HG03175 (cell line): ENCODE measurements at regions not wholly inside any gene's neighbourhood (a gene's known extent, or its start where the extent isn't known, plus 50 kb on each side); places are given as distances from the start of the nearest gene placed in this dataset.

Source experiments
- ATAC-seq: cut with Tn5 transposase; IDR thresholded peaks from one replicate; pipeline ENCODE4 v1.9.1; 2021; ENCODE audit warnings: mild to moderate bottlenecking, moderate library complexity; ENCODE audit not compliant: unreplicated experiment

DNA sequence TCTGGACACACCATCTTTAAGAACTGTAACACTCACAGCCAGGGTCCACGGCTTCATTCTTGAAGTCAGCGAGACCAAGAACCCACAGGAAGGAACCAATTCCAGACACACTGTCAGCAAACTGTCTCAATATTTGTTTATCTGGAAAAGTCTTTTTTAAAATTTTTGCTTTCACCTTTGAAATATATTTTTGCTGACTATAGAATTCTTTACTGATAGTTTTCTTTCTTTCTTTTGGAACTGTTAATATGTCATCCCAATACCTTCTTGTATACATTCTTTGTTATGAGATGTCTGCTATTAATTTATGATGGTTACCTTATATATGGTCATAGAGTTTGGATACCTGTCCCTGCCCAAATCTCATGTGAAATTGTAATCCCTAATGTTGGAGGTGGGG lies 145.1 kb upstream of the IRX4 start:
- no peak for ATAC-seq

DNA sequence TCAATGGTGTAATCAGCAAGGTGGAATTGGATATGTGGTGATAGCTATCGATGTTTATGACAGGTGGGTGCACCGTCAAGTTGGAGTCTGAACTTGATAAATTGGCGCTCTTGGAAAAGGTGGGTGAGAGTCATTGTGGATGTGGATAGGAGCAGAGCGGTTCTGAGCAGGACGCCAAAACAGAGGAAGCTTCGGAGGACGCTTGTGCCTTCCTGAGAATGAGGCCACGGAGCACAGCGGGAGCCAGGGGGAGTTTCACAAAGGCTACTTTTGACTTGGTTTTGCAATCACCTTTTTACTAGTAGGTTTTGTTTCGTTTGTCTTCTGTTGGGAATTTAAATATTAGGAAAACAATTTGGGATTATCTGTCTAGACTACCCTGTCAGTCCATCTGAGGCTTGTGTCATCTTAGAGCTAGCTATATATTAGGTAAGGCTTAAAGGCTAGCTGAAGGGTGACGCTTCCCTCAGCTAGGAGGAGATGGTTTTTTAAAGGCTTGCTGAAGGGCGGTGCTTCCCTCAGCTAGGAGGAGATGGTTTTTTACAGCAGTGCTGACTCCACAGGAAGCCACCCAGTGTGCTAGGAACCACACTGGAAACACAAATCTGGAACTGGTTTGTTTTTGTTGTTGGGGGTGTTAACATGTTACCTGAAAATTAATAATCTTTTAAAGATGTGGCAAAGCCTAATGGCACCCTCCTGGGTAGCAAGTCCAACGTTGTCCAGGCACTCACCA lies 142.4 kb upstream of the IRX4 start:
- ATAC-seq = no peak

DNA sequence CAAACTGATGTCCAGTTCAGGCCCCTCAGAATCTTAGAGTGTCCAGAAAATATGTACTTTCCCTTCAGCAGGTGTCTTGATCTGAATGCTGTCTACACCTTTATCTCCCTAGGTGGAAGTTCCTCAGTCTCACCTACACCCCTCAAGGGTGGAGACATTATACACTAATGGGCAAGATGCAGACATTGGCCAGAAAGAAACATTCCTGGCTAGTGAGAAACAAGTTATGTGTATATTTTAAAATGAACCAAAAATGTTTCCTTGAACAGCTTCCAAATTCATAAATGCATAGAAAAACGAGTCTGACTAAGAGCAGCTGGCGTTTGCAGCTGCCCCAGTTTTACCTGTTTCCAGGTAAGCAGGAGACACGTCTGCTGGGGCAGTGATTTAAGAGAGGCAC lies 140.5 kb upstream of the IRX4 start:
- no peak for ATAC-seq

DNA sequence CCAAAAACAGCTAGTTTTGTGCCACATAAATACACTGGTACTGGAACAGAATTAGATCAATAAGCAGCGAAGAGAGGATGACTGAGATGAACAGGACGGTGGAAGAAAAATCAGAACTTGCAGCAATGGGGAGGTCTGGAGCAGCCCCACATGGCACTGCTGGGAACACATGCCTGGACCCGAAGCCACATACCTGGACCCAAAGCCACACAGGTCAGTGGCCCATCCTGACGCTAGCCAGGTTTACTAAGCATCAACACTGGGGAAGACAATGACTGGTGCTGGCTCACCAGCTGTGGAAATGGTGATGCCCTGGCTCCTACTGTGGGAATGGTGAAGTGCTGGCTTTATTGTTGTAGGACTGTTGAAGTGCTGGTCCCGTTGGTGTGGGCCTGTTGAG lies 139.7 kb upstream of the IRX4 start:
- no peak for ATAC-seq

DNA sequence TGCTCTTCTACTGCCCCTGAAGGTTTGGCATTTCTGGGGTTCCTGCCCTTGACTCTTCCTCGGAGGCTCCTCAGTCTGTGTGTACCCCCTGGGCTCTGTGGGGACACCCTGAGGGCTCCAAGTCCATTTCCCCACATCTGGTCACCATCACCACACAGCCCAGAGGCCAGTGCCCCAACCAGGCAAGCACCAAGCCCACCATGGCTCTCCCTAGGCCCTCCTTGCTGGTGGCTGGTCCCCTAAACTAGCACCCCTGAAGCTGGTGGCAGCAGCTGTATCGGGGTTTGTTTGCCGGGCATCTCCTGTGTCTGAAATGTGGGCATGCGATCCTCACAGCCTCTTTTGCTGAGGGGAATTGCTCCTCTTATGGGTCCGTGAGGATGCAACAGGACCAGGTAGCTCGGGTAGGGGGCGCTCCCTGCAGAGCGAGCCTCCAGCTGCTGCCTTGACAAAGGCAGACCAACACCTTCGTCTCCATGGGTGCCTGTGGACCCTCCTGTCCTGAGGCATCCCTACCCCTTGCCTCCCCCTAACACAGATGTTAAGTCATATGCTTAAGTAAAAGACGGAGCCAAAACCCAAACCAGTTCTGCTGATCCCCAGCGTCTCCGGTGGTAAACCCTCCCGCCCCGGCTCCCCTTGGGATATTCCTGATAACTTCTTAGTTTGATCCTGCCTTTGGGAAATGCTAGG lies 138.9 kb upstream of the IRX4 start:
- ATAC-seq = no peak

DNA sequence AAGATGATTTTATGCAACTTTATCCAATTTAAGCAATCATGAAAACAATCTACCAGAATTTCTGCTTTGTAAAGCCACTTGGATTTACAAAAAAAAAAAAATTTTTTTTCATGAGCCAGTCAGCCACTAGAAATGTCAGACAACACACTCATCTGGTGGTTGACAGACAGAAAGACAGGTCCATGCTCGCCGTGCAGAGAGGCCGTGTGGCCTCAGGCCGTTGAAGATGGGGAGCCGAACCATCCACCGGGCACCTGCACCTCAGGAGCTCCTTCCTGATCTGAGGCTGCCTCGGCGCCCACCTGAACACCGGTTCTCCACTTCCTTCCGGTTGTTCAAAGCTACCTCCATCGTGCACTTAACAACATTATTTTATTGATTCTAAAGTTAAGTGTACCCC lies 138.0 kb upstream of the IRX4 start:
- no peak for ATAC-seq

DNA sequence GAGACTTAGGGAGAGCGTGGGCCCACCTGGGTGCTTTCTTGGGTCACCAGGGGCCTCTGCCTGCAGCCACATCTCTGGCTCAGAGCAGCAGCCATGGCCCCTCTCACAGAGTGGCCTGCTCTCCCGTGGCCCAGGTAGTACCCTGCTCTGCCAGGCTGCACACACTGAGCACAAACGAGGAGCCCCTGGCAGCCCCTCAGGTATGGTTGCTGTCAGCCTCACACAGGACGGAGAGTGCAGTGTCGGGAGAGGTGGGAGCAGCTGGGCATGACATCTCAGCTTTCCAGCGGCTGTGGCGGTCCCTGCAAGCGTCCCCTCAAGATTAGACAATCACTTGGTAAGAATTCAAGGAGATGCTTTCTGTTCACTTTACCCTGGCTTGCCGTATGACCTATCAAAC lies 137.0 kb upstream of the IRX4 start:
- no peak for ATAC-seq

DNA sequence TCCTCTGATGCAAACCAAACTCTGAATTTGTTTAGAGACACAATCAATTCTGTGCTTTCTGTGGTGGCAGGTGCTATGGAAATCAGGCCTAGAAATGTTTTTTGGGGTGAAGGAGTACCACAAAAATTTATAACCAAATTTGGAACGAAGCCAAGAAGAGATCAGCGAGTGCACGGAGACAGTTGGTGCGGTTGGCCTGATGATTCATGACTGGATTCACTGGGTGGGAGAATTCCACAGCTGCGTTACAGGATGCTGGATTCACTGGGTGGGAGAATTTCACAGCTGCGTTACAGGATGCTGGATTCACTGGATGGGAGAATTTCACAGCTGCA lies 135.6 kb upstream of the IRX4 start:
- ATAC-seq = no peak

DNA sequence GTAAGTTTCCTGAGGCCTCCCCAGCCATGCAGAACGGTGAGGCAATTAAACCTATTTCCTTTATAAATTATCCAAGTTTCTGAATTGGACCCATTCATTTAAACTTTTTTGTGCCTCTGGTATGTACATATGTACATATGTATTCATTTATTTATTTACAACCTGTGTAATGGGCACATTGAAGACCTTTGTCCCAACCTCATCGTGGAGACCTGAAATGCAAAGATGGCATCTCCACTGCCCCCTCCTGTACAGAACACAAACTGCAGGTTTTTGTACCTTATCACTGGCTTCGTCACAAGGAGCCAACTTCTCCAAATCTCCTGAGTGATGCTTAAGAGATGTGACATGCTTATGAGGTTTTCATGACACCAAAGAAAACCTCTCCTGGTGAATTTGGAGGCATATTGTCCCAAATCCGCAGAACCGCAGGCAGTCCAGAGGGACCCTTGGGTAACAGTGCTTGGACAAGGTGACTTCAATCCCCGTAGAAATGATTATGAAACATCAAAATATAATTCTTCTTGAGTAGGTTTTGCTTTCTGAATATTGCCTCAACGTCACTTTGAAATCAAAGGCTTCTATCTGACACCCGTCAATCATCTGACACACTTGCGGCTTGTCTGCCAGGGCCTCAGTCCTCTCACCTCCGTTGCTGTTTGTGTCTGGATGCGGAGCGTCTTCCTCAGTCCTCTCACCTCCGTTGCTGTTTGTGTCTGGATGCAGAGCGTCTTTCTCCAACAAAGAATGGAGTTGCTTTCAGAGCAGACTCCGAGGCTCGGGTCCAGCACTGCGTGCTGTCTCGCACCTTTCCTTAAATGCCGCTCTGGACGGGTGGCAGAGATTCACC lies 135.0 kb upstream of the IRX4 start:
- no peak for ATAC-seq

DNA sequence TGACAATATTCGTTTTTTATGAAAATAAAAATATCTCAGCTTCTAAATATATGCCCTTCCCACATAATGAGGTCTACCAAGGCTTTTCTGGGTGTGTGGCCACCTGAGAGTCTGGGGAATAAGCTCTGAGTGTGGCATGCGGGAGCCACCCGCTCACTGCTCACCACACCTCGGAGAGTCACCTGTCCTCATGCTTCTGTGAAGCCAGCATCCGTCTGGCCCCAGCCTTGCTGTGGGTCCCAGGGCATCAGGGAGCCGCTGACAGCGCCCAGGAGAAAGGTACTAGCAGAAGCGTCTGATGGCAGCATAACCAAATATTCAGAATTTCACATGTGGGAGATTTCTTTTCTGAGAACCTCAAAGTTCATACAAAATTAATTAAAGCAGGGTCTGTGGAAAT lies 133.2 kb upstream of the IRX4 start:
- ATAC-seq = no peak

DNA sequence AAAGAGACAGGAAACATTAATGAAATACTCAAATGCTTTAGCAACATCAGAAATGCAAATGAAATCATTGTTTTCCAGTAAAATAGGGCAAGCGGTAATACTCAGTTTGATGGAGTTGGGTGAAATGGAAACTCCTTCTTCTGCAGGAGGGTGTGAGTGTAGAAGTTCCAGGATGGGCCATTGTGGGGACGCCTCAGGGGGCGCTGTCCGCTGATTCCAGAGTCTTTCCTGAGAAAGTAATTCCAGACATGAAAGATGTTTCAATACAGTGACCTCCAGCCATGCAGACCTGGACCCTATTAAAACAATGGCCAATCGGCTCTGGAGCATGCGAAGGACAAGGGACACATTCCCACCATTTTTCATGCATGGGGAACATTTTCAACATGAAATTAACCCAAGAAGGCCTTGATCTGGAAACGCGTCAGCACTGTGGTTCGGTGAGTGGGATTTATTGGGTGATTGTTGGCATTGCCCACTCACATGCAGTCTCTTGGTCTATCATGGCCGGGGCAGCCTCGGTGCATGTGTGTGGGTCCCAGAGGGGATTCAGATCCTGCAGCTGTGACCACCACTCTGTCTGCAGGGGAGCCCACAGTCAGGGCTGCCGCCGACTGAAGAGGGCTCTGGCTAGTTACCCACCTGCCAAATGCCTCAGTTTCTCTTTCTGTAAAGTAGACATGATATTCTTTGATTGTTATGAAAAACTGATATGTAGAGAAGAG lies 132.6 kb upstream of the IRX4 start:
- no peak for ATAC-seq

DNA sequence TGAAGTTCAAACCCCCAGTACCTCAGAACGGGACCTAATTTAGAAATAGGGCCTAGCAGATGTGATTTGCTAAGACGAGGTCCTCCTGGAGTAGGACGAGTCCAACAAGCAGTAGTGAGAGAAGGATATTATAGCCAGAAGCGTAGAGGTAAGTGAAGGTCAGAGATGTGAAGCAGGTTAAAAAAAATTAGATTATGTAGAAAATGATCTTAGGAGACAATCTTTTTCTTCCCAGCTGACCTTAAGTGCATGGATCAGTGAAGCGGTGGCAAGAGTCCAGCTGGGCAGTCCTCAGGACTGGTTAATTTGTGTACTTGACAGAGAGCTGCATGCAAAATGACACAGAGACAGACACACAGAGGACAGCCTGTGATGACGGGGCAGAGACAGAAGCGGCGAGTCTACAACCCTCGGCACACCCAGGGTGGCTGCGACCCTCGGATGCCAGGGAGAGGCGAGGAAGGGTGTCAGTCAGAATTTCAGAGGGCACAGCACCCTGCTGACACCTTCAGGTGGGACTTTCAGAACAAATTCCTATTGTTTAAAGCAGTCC lies 131.4 kb upstream of the IRX4 start:
- no peak for ATAC-seq

DNA sequence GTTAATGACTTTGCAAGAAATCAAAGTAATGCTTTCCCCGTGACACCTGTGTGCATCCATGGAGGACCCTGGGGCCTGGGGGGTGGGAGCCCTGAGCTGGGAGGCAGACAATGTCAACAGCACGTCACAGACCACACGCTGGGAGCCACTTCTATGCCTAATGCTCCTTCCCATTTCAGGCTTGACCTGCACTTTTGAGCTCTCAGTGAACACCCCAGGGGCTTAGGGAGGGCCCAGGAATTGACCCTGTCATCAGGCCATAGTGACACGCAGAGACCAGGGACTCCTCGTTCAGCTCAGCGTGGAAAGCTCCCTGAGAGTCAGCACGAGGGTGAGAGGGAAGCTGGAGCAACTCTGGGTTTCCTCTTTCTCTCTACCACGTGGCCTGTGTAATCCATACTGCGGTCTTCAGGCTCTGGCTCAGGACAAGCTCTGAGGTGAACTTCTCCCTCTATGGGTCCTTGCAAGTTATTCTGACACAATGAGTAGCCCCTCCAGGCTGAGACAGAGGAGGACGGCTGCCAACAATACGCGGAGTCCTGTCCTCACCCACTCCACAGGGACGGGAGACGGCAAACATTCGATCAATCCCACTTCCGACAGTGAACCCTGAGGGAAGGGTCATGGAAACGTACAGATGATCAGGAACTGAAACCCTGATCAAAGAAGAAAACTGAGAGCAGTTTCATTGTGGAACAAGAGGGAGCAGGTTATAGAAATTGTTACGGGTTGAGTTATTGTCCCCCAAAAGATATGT lies 130.8 kb upstream of the IRX4 start:
- no peak for ATAC-seq

DNA sequence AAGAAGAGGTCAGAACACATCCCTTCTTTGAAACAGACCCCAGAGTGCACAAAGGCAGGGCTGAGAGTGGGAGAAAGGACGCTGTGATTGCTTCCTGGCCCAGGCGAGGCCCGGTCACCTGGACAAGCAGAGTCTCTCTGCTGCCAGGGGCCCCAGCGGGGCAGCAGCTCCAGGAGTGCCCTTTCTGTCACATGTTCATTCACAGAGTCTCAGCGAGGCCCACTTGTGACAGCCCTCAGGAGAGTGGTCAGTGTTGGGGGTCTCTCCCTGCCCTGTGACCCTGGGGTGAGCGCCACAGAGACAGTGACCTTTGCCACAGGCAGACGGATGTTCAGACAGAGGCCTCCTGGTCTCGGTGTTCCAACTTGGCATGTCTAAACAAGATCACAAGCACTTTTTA lies 130.2 kb upstream of the IRX4 start:
- no peak for ATAC-seq

DNA sequence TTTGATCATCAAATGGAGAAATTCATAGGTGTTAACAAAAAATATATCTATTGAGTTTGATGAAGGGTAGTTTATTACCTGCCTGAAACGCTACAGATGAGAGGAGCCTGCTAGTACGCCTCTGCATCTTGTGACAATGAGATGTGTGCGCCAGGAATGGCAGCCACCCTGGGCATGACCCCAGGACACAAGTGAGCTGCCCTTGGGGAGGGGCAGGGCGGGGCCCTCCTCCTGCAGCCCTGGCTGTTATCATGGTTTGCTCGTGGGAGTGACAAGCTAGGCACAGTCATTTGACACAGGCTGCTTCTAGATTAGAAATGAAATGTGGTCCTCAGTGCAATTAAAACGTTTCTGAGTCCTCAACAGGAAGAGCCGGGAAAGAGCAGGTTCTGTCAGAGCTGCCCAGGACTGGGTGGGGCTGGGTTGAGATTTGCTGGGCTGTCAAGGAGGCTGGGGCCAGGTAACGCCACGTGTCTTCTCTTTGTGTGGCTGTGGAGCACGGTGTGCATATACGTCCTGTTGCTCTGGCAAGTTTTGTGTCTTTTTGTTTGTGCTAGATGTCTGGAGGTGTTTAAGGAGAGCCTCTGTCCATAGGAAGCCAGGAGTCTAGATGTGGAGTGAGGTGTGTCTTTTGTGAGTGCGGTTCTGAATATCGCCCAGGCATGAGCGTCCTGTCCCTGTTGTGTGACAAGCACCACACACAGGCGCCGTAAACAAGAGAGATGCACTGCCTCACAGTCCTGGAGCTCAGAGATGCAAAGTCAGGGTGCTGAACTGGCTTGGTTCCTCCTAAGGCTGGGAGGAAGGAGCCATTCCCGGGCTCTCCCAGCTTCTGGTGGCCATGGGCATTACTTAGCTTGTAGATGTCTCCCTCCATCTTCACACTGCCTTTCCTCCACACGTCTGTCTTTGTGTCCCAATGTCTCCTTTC lies 129.0 kb upstream of the IRX4 start:
- no peak for ATAC-seq

DNA sequence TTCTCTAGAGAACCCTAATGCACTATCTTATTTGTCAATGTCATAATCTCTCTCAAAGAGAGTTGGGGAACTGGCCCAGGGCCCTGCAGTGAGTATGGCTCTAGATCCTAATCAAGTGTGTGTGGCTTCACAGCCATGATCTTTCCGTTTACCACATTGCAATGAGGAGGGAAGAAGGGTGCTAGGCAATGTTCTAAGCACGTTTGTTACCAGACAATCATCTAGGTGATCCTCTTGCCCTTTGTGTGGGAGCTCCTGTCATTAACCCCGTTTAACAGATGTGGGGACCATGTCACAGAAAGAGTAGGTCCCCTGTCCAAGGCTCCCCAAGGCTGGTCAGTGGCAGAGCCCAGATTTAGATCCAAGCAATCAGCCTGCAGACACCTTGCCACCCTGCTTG lies 128.2 kb upstream of the IRX4 start:
- ATAC-seq = no peak

DNA sequence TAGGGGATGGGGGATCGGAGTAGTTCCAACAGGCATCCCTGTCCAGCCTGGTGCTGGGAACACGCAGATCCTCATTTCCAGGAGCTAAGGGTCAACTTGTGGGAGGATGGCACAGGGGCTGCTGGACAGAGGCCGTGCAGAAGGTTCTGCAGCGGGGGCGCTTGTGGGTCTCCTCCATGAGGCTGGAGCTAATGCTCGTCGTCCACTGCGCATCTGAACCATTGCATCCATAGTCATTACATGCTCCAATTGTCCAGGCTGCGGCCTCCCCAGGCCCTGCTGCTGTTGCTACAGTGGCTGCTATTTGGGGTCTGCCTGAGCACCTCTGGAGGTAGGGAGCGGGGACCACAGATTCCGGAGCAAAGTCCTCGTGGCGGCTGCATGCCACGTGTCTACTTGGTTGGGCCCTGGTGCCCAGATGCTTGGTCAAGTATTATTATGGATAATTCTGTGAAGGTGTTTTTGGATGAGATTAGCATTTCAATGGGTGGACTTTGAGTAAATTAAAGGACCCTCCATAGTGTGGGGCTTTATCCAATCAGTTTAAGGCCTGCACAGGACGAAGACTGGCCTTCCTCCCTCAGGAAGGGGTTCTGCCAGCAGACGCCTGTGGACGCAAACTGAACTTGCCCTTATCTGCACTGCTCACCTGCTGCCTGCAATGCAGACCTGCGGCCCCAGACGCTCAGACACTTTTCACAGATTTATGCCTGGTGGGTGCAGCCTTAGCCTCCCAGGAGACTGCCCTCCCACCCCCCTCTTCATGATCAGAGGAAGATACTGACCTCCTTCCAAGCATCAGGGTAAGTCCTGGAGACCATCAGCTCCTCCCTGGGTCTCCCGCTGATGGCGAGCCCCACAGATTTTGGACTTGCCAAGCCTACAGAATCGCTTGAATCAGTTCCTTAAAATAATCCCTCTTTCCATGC lies 127.5 kb upstream of the IRX4 start:
- no peak for ATAC-seq
